ENCODE measurements at regions not wholly inside any gene's neighbourhood (a gene's known extent, or its start where the extent isn't known, plus 50 kb on each side); places are given as distances from the start of the nearest gene placed in this dataset.

- no peak overlapping the region for H3K4me3 ChIP-seq
- H3K4me1 ChIP-seq (ENCODE audit: low read depth), result no peaks in the 10 kb centered on the region
- peak in 1 of 2 donors; percentile 70 for DNase-seq (ENCODE audit: low read depth in 1 of 2, low spot score in 1 of 2)
- H3K27me3 ChIP-seq, result no peaks in the 10 kb centered on the region
- TF ChIP-seq, protein P1, sequence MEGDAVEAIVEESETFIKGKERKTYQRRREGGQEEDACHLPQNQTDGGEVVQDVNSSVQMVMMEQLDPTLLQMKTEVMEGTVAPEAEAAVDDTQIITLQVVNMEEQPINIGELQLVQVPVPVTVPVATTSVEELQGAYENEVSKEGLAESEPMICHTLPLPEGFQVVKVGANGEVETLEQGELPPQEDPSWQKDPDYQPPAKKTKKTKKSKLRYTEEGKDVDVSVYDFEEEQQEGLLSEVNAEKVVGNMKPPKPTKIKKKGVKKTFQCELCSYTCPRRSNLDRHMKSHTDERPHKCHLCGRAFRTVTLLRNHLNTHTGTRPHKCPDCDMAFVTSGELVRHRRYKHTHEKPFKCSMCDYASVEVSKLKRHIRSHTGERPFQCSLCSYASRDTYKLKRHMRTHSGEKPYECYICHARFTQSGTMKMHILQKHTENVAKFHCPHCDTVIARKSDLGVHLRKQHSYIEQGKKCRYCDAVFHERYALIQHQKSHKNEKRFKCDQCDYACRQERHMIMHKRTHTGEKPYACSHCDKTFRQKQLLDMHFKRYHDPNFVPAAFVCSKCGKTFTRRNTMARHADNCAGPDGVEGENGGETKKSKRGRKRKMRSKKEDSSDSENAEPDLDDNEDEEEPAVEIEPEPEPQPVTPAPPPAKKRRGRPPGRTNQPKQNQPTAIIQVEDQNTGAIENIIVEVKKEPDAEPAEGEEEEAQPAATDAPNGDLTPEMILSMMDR (IDR thresholded peaks at IDR 0.05; ENCODE audit: low read depth, low read length), result peak; percentile 51
- H3K27ac ChIP-seq, result no peak overlapping the region
- H3K9me3 ChIP-seq (ENCODE audit: low read depth), result no peaks in the 10 kb centered on the region
- no peaks in the 10 kb centered on the region for H3K36me3 ChIP-seq
Observed at GRCh38 chr1:66436378-66437135, 97.4 kb upstream of the SGIP1 start.

GRCh38 chr1:66437136-66437401, 96.9 kb upstream of the SGIP1 start:
- DNase-seq (ENCODE audit: low read depth in 1 of 2, low spot score in 1 of 2), result no peak
- H3K9me3 ChIP-seq (ENCODE audit: low read depth), result no peaks in the 10 kb centered on the region
- no peak overlapping the region for H3K4me3 ChIP-seq
- H3K36me3 ChIP-seq, result no peaks in the 10 kb centered on the region
- no peak overlapping the region for H3K27ac ChIP-seq
- no peaks in the 10 kb centered on the region for H3K27me3 ChIP-seq
- TF ChIP-seq, protein P1 (IDR thresholded peaks at IDR 0.05; ENCODE audit: low read depth, low read length), result no peak
- peaks cover 1% of the 10 kb centered on the region for H3K4me1 ChIP-seq (ENCODE audit: low read depth)

DNA sequence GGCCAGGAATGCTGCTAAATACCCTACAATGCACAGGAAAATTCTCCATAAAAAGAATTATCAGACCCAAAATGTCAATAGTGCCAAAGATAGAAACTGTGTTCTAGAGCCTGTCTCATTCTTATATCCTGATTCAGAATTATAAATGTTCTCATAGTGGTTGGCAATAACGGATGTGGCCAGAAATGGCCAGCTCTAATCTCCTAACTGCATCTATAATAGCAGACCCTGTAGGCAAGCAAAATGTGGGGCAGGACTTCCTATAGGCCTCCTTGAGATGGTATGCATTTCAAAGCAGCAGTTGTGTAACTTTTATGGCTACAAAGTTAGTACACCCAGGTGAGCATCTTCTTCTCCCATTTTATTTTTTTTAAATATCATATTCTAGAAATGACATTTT, 95.9 kb upstream of the SGIP1 start:
- H3K36me3 ChIP-seq, result no peaks in the 10 kb centered on the region
- peaks cover 9% of the 10 kb centered on the region for H3K4me1 ChIP-seq (ENCODE audit: low read depth)
- no peaks in the 10 kb centered on the region for H3K9me3 ChIP-seq (ENCODE audit: low read depth)
- H3K27ac ChIP-seq, result no peak overlapping the region
- no peaks in the 10 kb centered on the region for H3K27me3 ChIP-seq
- TF ChIP-seq, protein P1 (IDR thresholded peaks at IDR 0.05; ENCODE audit: low read depth, low read length), result no peak
- no peak for DNase-seq (ENCODE audit: low read depth in 1 of 2, low spot score in 1 of 2)
- no peak overlapping the region for H3K4me3 ChIP-seq

GRCh38 chr1:66438501-66438900, 95.5 kb upstream of the SGIP1 start:
- no peaks in the 10 kb centered on the region for H3K9me3 ChIP-seq (ENCODE audit: low read depth)
- no peak for DNase-seq (ENCODE audit: low read depth in 1 of 2, low spot score in 1 of 2)
- H3K36me3 ChIP-seq, result no peaks in the 10 kb centered on the region
- H3K27me3 ChIP-seq, result no peaks in the 10 kb centered on the region
- TF ChIP-seq, protein P1 (IDR thresholded peaks at IDR 0.05; ENCODE audit: low read depth, low read length), result no peak
- H3K4me1 ChIP-seq (ENCODE audit: low read depth), result peaks cover 9% of the 10 kb centered on the region
- H3K27ac ChIP-seq, result no peak overlapping the region
- H3K4me3 ChIP-seq, result no peak overlapping the region

- no peaks in the 10 kb centered on the region for H3K36me3 ChIP-seq
- no peaks in the 10 kb centered on the region for H3K27me3 ChIP-seq
- no peaks in the 10 kb centered on the region for H3K9me3 ChIP-seq (ENCODE audit: low read depth)
- no peak overlapping the region for H3K27ac ChIP-seq
- peaks cover 9% of the 10 kb centered on the region for H3K4me1 ChIP-seq (ENCODE audit: low read depth)
- TF ChIP-seq, protein P1 (IDR thresholded peaks at IDR 0.05; ENCODE audit: low read depth, low read length), result no peak
- H3K4me3 ChIP-seq, result no peak overlapping the region
- DNase-seq (ENCODE audit: low read depth in 1 of 2, low spot score in 1 of 2), result no peak
Observed at GRCh38 chr1:66439031-66439740, 94.8 kb upstream of the SGIP1 start.

Data from cardiac muscle cell (in vitro differentiated cells and primary cell).